Body of pancreas (tissue), 4 donors: ENCODE measurements at regions not wholly inside any gene's neighbourhood (a gene's known extent, or its start where the extent isn't known, plus 50 kb on each side); places are given as distances from the start of the nearest gene placed in this dataset.

ENCODE experiments used
- POLR2A ChIP-seq, 3 donors: fragments of 450-650 bp; IDR thresholded peaks; one replicate each; pipeline ENCODE4 v1.6.1; 2016; ENCODE audit warnings: antibody characterized with exemption in 3 of 3, mild to moderate bottlenecking in 2 of 3
- TF ChIP-seq, protein P1 (sequence below), 7 experiments: fragments of 450-650 bp in 4 of 7; fragments of 200-600 bp in 3 of 7; sonication (generic) in 3 of 7; IDR thresholded peaks; one replicate each; pipeline ENCODE4 v1.5.1; 2016 to 2019; ENCODE audit warnings: antibody characterized with exemption in 7 of 7

DNA sequence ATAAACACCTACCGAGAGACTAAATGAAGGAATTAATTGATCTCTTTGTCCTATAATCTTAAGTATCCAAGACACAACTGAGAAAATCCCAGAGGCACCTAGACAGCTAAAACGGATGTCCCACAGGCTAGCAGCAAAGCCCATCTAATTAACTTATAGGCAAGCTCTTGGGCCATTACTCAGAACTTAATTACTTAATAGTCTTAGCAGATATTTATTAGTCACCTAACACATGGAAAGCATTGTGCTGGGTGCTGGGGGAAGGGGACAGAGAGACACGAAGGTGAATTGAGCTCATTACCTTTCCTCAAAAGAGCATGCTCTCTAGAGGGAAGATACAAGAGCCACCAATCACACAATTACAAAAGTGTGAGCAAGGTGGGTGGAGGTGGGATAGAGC, 189.8 kb upstream of the PROK2 start:
- TF ChIP-seq, protein P1, sequence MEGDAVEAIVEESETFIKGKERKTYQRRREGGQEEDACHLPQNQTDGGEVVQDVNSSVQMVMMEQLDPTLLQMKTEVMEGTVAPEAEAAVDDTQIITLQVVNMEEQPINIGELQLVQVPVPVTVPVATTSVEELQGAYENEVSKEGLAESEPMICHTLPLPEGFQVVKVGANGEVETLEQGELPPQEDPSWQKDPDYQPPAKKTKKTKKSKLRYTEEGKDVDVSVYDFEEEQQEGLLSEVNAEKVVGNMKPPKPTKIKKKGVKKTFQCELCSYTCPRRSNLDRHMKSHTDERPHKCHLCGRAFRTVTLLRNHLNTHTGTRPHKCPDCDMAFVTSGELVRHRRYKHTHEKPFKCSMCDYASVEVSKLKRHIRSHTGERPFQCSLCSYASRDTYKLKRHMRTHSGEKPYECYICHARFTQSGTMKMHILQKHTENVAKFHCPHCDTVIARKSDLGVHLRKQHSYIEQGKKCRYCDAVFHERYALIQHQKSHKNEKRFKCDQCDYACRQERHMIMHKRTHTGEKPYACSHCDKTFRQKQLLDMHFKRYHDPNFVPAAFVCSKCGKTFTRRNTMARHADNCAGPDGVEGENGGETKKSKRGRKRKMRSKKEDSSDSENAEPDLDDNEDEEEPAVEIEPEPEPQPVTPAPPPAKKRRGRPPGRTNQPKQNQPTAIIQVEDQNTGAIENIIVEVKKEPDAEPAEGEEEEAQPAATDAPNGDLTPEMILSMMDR (IDR thresholded peaks at IDR 0.05) = no peak
- TF ChIP-seq POLR2A (IDR thresholded peaks at IDR 0.05) = no peak
